Tibial artery (tissue), 4 donors: ENCODE measurements at regions not wholly inside any gene's neighbourhood (a gene's known extent, or its start where the extent isn't known, plus 50 kb on each side); places are given as distances from the start of the nearest gene placed in this dataset.

Experiments
- DNase-seq, 2 donors: peaks; one replicate each; pipeline ENCODE4 v3.0.0-alpha.2; 2019
- H3K27ac ChIP-seq, 2 donors: fragments of 200-600 bp; sonication (generic) in 1 of 2; 1 replicate in 1 of 2; 2 replicates in 1 of 2; pipeline ENCODE4 v1.5.1; 2018 to 2019; ENCODE audit warnings: mild to moderate bottlenecking in 1 of 2
- H3K27me3 ChIP-seq, 2 donors: fragments of 200-600 bp; sonication (generic) in 1 of 2; one replicate each; pipeline versions ENCODE4 v1.5.1 to v1.6.0; 2016 to 2019
- H3K36me3 ChIP-seq, 3 donors: fragments of 200-600 bp; sonication (generic) in 2 of 3; one replicate each; pipeline ENCODE4 v1.5.1; 2016 to 2019; ENCODE audit warnings: mild to moderate bottlenecking in 2 of 3
- H3K4me1 ChIP-seq, 4 donors: fragments of 200-600 bp; sonication (generic) in 2 of 4; 1 replicate in 3 of 4; 2 replicates in 1 of 4; pipeline ENCODE4 v1.5.1; 2016 to 2019
- H3K4me3 ChIP-seq, 2 donors: fragments of 200-600 bp; sonication (generic) in 1 of 2; 1 replicate in 1 of 2; 2 replicates in 1 of 2; pipeline ENCODE4 v1.5.1; 2018 to 2019; ENCODE audit warnings: mild to moderate bottlenecking in 2 of 2
- H3K9me3 ChIP-seq, 3 donors: fragments of 200-600 bp; sonication (generic) in 1 of 3; one replicate each; pipeline ENCODE4 v1.5.1; 2016 to 2019
- intact Hi-C: fragments of 100-400 bp; cut with DNase I; formaldehyde crosslinking; loops from one replicate; pipeline ENCODE4 v1.15.0; 2023; ENCODE audit warnings: low total_unique reads
- TF ChIP-seq, protein P1 (sequence below), 2 experiments: fragments of 200-600 bp in 1 of 2; fragments of 450-650 bp in 1 of 2; IDR thresholded peaks; one replicate each; pipeline ENCODE4 v1.5.1; 2017 to 2019; ENCODE audit warnings: antibody characterized with exemption in 2 of 2, mild to moderate bottlenecking in 1 of 2, moderate library complexity in 1 of 2

DNA sequence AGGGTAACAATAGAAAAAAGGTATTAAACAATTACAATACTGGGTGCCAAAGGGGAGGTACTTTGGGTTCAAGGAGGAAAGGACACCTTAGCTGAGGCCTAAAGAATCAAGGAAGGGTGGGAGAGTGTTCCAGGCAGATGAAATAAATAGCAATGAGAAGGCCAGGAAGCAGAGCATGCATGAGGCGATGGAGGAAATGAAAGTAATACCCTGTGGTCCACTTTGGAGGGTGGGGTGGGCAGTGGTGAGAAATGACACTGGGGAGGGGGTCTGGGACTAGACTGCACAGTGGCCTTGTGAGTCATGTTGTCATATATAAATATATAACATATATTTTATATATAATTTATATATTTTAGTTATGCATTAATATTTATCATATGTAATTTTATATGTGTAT, 55.9 kb downstream of the BHLHE40 start:
- H3K36me3 ChIP-seq = no peaks in the 10 kb centered on the region
- TF ChIP-seq, protein P1, sequence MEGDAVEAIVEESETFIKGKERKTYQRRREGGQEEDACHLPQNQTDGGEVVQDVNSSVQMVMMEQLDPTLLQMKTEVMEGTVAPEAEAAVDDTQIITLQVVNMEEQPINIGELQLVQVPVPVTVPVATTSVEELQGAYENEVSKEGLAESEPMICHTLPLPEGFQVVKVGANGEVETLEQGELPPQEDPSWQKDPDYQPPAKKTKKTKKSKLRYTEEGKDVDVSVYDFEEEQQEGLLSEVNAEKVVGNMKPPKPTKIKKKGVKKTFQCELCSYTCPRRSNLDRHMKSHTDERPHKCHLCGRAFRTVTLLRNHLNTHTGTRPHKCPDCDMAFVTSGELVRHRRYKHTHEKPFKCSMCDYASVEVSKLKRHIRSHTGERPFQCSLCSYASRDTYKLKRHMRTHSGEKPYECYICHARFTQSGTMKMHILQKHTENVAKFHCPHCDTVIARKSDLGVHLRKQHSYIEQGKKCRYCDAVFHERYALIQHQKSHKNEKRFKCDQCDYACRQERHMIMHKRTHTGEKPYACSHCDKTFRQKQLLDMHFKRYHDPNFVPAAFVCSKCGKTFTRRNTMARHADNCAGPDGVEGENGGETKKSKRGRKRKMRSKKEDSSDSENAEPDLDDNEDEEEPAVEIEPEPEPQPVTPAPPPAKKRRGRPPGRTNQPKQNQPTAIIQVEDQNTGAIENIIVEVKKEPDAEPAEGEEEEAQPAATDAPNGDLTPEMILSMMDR (IDR thresholded peaks at IDR 0.05) = no peak
- no peaks in the 10 kb centered on the region for H3K27me3 ChIP-seq
- intact Hi-C loops = no loop called here
- H3K9me3 ChIP-seq = no peaks in the 10 kb centered on the region
- no peak overlapping the region for H3K27ac ChIP-seq
- DNase-seq = no peak
- H3K4me3 ChIP-seq = no peak overlapping the region
- no peaks in the 10 kb centered on the region for H3K4me1 ChIP-seq

DNA sequence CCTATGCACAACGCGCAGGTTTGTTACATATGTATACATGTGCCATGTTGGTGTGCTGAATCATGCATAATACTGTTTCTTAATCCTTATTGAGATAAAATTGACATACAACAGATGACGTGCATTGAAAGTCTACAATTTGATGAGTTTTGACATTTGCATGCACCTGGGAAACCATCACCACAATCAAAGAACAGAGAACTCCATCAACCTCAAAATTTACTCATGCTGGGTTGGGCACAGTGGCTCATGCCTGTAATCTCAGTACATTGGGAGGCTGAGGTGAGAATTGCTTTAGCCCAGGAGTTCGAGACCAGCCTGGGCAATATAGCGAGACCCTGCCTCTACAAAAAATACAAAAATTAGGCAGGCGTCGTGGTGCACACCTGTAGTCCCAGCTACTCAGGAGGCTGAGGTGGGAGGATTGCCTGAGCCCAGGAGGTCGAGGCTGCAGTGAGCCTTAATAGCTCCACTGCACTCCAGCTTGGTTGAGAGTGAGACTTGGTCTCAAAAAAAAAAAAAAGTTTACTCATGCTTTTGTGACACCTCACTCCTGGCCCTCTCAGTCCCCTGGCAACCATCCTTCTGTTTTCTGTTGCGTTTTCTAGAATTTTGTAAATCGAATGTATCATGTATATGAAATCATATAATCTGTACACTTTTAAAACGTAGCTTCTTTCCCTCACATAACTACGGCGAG, 56.6 kb downstream of the BHLHE40 start:
- H3K4me1 ChIP-seq = no peaks in the 10 kb centered on the region
- H3K27ac ChIP-seq = no peak overlapping the region
- no peaks in the 10 kb centered on the region for H3K27me3 ChIP-seq
- TF ChIP-seq, protein P1 (IDR thresholded peaks at IDR 0.05) = no peak
- H3K36me3 ChIP-seq = no peaks in the 10 kb centered on the region
- H3K4me3 ChIP-seq = no peak overlapping the region
- intact Hi-C loops = no loop called here
- no peaks in the 10 kb centered on the region for H3K9me3 ChIP-seq
- no peak for DNase-seq

DNA sequence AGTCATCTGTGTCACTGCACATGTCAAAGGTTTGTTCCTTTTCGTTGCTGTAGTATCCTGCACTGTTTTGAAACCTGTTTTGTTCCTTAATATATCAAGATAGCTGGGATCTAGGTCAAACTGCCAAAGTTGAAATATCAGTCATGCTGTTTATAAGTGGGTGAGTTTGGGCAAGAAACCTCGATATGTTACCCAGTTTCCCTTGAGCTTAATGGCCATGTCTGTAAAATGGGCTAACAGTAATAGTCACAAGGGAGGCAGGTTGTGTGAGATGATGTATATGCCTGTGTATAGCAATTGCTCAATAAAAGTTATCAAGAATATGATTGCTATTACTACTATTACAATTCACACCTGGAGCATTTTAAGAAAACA, 57.1 kb downstream of the BHLHE40 start:
- Histone ChIP-seq H3K4me1 (no peaks in the 10 kb centered on the region), H3K9me3 (no peaks in the 10 kb centered on the region), H3K27ac (no peak overlapping the region), H3K4me3 (no peak overlapping the region), H3K36me3 (no peaks in the 10 kb centered on the region), H3K27me3 (no peaks in the 10 kb centered on the region)
- no peak for DNase-seq
- TF ChIP-seq, protein P1 (IDR thresholded peaks at IDR 0.05) = no peak
- intact Hi-C loops = no loop called here

DNA sequence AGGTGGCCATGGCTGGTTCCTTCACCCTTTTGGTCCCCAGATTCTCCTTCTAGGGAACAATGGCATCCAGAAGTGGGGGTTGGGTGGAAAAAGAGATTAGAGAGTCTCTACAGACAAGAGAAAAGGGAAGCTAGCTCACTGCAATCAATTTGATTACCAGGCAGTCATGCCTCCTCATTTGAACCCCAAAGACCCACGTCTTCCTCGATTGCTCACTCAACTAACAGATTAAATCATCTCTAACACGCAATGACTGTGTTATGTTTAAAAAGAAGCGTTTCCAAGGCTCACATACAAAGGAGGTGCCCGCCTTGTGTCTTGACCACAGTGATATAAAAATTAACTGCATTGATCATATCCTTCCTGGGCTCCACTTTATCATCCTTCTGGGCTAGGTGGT, 57.6 kb downstream of the BHLHE40 start:
- Histone ChIP-seq H3K27me3 (no peaks in the 10 kb centered on the region), H3K4me3 (no peak overlapping the region), H3K36me3 (no peaks in the 10 kb centered on the region), H3K4me1 (no peaks in the 10 kb centered on the region), H3K9me3 (no peaks in the 10 kb centered on the region), H3K27ac (no peak overlapping the region)
- intact Hi-C loops = no loop called here
- TF ChIP-seq, protein P1 (IDR thresholded peaks at IDR 0.05) = no peak
- DNase-seq = no peak

DNA sequence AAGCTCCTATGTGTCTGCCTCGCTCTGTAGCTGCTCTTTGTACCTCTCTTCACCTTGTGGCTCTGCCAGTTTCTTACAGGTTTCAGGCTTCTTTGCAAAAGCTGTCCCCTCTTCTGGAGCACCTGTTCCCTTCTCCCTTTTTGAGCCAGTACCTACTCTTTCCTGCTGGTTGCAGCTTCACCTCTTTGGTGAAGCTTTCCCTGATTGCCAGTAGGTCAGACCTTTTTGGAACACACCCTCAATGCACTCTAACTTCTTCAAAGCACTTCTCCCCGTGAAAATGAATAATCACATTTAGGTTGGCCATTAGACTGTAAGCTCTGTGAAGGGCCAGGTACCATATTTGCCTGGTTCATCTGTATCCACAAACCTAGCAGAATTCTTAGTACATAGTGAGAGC, 60.3 kb downstream of the BHLHE40 start:
- intact Hi-C loops = no loop called here
- Histone ChIP-seq H3K36me3 (no peaks in the 10 kb centered on the region), H3K9me3 (no peaks in the 10 kb centered on the region), H3K27me3 (no peaks in the 10 kb centered on the region), H3K4me1 (no peaks in the 10 kb centered on the region), H3K27ac (no peak overlapping the region), H3K4me3 (no peak overlapping the region)
- DNase-seq = no peak
- TF ChIP-seq, protein P1 (IDR thresholded peaks at IDR 0.05) = no peak

DNA sequence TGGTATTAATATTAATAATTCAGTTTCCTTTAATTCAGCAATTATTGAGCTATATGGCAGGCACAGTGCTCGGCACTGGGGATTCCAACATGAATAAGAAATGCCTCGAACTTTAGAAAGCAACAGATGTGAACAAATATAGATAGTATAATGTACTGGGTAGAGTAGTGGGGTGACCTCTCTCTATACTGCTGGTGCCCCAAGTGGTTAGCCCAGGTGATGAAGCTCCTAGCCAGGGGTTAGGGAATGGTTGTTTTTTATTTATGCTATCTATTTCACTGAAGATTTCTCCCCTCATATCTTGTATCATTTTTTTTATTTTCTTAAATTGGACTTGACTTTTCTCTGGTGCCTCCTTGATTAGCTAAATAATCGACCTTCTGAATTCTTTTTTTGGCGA, 62.1 kb downstream of the BHLHE40 start:
- no peaks in the 10 kb centered on the region for H3K4me1 ChIP-seq
- TF ChIP-seq, protein P1 (IDR thresholded peaks at IDR 0.05) = no peak
- no peaks in the 10 kb centered on the region for H3K27me3 ChIP-seq
- H3K4me3 ChIP-seq = no peak overlapping the region
- no peaks in the 10 kb centered on the region for H3K36me3 ChIP-seq
- no peaks in the 10 kb centered on the region for H3K9me3 ChIP-seq
- no peak for DNase-seq
- no peak overlapping the region for H3K27ac ChIP-seq
- intact Hi-C loops = no loop called here
